Astrocyte (in vitro differentiated cells and primary cell): ENCODE measurements at regions not wholly inside any gene's neighbourhood (a gene's known extent, or its start where the extent isn't known, plus 50 kb on each side); places are given as distances from the start of the nearest gene placed in this dataset.

Source experiments
- DNase-seq: peaks from one replicate; pipeline ENCODE4 v3.0.0-alpha.2; 2010; ENCODE audit warnings: low read depth
- FAIRE-seq: peaks from 2 replicates; lab custom pipeline; 2011; peaks lifted over from hg19 to GRCh38; lab: Jason Lieb, UNC
- H2AFZ ChIP-seq: 2 replicates; pipeline ENCODE4 v1.6.0; 2012; ENCODE audit warnings: low read depth, low read length, inconsistent platforms
- H3K27ac ChIP-seq: 2 replicates; pipeline ENCODE4 v1.5.1; 2011; ENCODE audit warnings: low read depth, low read length, inconsistent platforms
- H3K27me3 ChIP-seq: 2 replicates; pipeline ENCODE4 v1.6.0; 2011; ENCODE audit warnings: low read length, inconsistent platforms; ENCODE audit not compliant: insufficient read depth
- H3K36me3 ChIP-seq: 2 replicates; pipeline ENCODE4 v1.5.1; 2011; ENCODE audit warnings: low read length, inconsistent platforms; ENCODE audit not compliant: insufficient read depth
- H3K4me1 ChIP-seq: 2 replicates; pipeline ENCODE4 v1.5.1; 2011; ENCODE audit warnings: low read length, inconsistent platforms; ENCODE audit not compliant: insufficient read depth
- H3K4me2 ChIP-seq: 2 replicates; pipeline ENCODE4 v1.6.0; 2012; ENCODE audit warnings: low read length, inconsistent platforms
- H3K4me3 ChIP-seq: 2 replicates; pipeline ENCODE4 v1.5.1; 2011; ENCODE audit warnings: low read depth, mild to moderate bottlenecking, low read length, inconsistent platforms; ENCODE audit not compliant: insufficient read depth
- H3K79me2 ChIP-seq: 2 replicates; pipeline ENCODE4 v1.6.0; 2012; ENCODE audit warnings: mild to moderate bottlenecking, low read length, inconsistent platforms; ENCODE audit not compliant: insufficient read depth
- H3K9ac ChIP-seq: 2 replicates; pipeline ENCODE4 v1.6.0; 2012; ENCODE audit warnings: mild to moderate bottlenecking, low read length, inconsistent platforms
- H3K9me3 ChIP-seq: 2 replicates; pipeline ENCODE4 v1.5.1; 2012; ENCODE audit warnings: low read depth, mild to moderate bottlenecking, low read length, inconsistent platforms; ENCODE audit not compliant: insufficient read depth
- H4K20me1 ChIP-seq: 2 replicates; pipeline ENCODE4 v1.6.0; 2012; ENCODE audit warnings: low read length, inconsistent platforms; ENCODE audit not compliant: insufficient read depth
- H3K27ac Mint-ChIP-seq: one replicate; pipeline ENCODE4 v1.8.0; 2021; ENCODE audit warnings: mild to moderate bottlenecking, mixed read lengths; ENCODE audit not compliant: unreplicated experiment
- H3K27me3 Mint-ChIP-seq: one replicate; pipeline ENCODE4 v1.8.0; 2021; ENCODE audit warnings: low read depth, mixed read lengths; ENCODE audit not compliant: unreplicated experiment
- H3K36me3 Mint-ChIP-seq: one replicate; pipeline ENCODE4 v1.8.0; 2021; ENCODE audit warnings: low read depth, mixed read lengths; ENCODE audit not compliant: unreplicated experiment
- H3K4me1 Mint-ChIP-seq: one replicate; pipeline ENCODE4 v1.8.0; 2021; ENCODE audit warnings: low read depth, mixed read lengths; ENCODE audit not compliant: unreplicated experiment
- H3K4me3 Mint-ChIP-seq: one replicate; pipeline ENCODE4 v1.8.0; 2021; ENCODE audit warnings: mild to moderate bottlenecking, moderate library complexity, mixed read lengths; ENCODE audit not compliant: unreplicated experiment
- H3K9me3 Mint-ChIP-seq: one replicate; pipeline ENCODE4 v1.8.0; 2021; ENCODE audit warnings: mild to moderate bottlenecking, mixed read lengths; ENCODE audit not compliant: unreplicated experiment
- EZH2 ChIP-seq: IDR thresholded peaks from 2 replicates; pipeline ENCODE4 v1.6.1; 2012; ENCODE audit warnings: mild to moderate bottlenecking, low read length, inconsistent platforms; ENCODE audit not compliant: insufficient read depth
- TF ChIP-seq, protein P1 (sequence below): IDR thresholded peaks from 2 replicates; pipeline ENCODE4 v1.5.1; 2011; ENCODE audit warnings: low read depth, mild to moderate bottlenecking, inconsistent platforms, low read length, moderate library complexity; ENCODE audit not compliant: insufficient read depth

DNA sequence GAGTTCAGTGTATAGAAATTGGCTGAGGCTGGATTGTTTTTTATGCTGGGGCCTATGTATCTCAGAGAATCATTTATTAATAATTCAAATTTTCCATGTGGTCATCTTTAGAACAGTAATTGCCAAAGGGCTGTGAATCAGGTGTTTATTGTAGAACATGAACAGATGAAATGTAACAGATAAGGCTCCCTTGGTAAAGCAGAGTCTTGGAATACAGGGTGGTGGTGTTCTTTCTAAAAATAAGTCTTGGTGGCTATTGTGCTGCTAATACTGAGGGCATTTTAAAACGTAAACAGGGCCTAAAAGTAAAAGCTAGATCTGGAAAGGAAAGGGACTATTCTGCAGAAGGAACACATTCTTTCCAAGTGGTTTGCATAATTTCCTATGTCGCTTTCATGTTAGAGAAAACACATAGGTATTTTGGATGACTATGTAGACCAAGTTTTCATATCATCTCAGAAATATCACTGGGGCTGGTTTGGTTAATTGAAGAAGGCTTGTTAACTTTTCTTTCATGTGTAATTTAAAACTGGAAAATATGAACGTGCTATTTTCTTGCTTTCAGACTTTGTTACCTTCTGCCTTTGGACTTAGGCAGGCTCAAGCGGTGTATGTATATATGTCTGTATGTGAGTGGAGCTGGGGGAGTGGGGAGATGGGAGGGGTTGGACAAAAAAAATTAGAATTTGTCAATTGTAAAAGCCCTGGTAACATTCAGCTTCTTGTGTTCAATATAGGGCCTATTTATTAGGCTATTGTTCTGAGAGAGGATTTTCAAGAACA lies 119.9 kb upstream of the ANKRD55 start:
- DNase-seq (no peak), FAIRE-seq (no peak)
- Mint-ChIP-seq H3K4me3 (no peak overlapping the region), H3K9me3 (peaks cover 3% of the 10 kb centered on the region), H3K27ac (no peak overlapping the region), H3K4me1 (peaks cover 9% of the 10 kb centered on the region), H3K27me3 (peaks cover 2% of the 10 kb centered on the region), H3K36me3 (no peaks in the 10 kb centered on the region)
- no peak overlapping the region for H3K27ac ChIP-seq
- no peaks in the 10 kb centered on the region for H3K79me2 ChIP-seq
- no peak for TF ChIP-seq EZH2
- TF ChIP-seq, protein P1, sequence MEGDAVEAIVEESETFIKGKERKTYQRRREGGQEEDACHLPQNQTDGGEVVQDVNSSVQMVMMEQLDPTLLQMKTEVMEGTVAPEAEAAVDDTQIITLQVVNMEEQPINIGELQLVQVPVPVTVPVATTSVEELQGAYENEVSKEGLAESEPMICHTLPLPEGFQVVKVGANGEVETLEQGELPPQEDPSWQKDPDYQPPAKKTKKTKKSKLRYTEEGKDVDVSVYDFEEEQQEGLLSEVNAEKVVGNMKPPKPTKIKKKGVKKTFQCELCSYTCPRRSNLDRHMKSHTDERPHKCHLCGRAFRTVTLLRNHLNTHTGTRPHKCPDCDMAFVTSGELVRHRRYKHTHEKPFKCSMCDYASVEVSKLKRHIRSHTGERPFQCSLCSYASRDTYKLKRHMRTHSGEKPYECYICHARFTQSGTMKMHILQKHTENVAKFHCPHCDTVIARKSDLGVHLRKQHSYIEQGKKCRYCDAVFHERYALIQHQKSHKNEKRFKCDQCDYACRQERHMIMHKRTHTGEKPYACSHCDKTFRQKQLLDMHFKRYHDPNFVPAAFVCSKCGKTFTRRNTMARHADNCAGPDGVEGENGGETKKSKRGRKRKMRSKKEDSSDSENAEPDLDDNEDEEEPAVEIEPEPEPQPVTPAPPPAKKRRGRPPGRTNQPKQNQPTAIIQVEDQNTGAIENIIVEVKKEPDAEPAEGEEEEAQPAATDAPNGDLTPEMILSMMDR: no peak
- no peaks in the 10 kb centered on the region for H3K9me3 ChIP-seq
- no peaks in the 10 kb centered on the region for H4K20me1 ChIP-seq
- no peak overlapping the region for H3K9ac ChIP-seq
- no peak overlapping the region for H3K4me2 ChIP-seq
- H2AFZ ChIP-seq: no peak overlapping the region
- peaks cover 15% of the 10 kb centered on the region for H3K4me1 ChIP-seq
- no peak overlapping the region for H3K4me3 ChIP-seq
- H3K36me3 ChIP-seq: no peaks in the 10 kb centered on the region
- no peaks in the 10 kb centered on the region for H3K27me3 ChIP-seq

- Mint-ChIP-seq H3K36me3 (no peaks in the 10 kb centered on the region), H3K4me1 (peaks cover 16% of the 10 kb centered on the region), H3K27me3 (peaks cover 2% of the 10 kb centered on the region), H3K27ac (peak overlapping the region; percentile 53), H3K9me3 (peaks cover 5% of the 10 kb centered on the region), H3K4me3 (no peak overlapping the region)
- peaks cover 24% of the 10 kb centered on the region for H3K4me1 ChIP-seq
- no peaks in the 10 kb centered on the region for H3K36me3 ChIP-seq
- no peaks in the 10 kb centered on the region for H3K27me3 ChIP-seq
- H3K4me2 ChIP-seq: peak overlapping the region; percentile 45
- no peaks in the 10 kb centered on the region for H3K9me3 ChIP-seq
- DNase-seq (peak; percentile 87), FAIRE-seq (peak; percentile 94)
- no peaks in the 10 kb centered on the region for H4K20me1 ChIP-seq
- no peak for TF ChIP-seq EZH2
- TF ChIP-seq, protein P1: no peak
- no peaks in the 10 kb centered on the region for H3K79me2 ChIP-seq
- H3K4me3 ChIP-seq: no peak overlapping the region
- peak overlapping the region; percentile 0 for H3K9ac ChIP-seq
- no peak overlapping the region for H2AFZ ChIP-seq
- peak overlapping the region; percentile 41 for H3K27ac ChIP-seq
Observed at GRCh38 chr5:56350597-56351170, 117.6 kb upstream of the ANKRD55 start.
